Hematopoietic multipotent progenitor cell treated with erythropoietin and hydrocortisone succinate and interleukin-3 and kit ligand, for 15 days (in vitro differentiated cells): ENCODE measurements at regions not wholly inside any gene's neighbourhood (a gene's known extent, or its start where the extent isn't known, plus 50 kb on each side); places are given as distances from the start of the nearest gene placed in this dataset.

Experiments used
- DNase-seq: peaks from one replicate; pipeline ENCODE4 v3.0.0-alpha.2; 2015; ENCODE audit warnings: low spot score

DNA sequence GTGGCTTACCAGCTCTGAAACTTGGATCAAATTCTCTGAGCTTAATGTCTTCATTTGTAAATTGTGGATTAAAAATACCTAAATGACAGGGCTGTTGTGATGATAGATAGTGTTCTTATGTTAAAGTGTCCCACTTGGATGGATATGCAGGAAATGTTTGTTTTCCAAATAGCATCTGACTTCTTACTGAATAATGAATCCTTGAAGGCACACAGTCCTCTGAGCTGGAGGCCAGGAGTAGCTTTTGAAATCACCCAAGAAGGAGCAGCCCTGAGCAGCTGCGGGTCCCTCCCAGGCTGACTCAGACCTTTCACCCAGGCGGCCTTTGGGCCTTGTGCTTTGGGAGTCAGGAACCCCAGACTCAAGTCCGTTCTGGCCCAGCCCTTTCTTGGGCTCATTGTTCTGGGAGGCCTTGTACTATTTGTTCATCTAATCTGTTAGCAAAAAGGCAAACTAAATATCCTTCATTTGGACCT lies 173.0 kb upstream of the GATA6 start:
- DNase-seq: no peak

DNA sequence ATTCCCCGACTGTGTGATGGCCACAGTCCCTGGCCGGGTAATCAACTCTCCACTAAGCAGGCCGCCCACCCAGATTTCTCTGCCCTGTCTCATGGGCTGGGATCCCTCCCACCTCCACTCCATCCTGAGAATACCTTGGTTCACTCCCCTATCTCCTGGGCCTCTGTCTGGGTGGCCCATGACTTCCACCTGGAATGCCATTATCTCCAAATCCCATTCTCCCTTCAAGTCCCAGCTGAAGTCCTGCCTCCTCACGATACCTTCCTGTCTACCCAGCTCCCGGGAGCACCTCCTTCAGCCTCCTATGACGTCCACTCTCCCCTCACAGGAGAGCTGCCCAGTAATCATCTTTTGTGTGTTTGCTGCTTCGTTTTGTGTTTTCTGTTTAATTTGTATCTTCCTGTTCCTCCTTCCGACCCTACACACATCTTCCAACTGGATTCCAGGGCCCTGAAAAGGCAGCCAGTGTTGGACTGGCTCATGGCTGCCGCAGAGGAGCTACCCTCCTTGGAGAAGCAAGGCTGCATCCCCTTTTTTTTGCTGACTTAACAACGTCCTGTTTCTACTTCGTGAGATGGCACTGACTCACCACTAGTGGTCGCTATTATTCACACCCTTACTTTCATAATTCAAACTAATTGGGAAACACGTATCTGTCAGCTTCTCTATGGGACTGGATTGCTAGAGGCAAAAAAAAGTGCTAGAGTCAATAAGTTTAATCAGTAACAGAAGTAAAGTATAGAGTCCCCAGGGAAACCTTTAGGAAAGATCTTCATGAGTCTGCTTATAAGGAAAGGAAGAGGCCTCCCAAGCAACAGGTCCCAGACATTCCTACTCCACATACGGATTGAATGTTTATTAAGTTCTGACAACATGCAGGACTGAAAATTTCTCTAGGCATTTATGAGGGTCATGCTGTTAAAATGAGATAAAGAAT lies 171.9 kb upstream of the GATA6 start:
- peak; percentile 34 for DNase-seq

DNA sequence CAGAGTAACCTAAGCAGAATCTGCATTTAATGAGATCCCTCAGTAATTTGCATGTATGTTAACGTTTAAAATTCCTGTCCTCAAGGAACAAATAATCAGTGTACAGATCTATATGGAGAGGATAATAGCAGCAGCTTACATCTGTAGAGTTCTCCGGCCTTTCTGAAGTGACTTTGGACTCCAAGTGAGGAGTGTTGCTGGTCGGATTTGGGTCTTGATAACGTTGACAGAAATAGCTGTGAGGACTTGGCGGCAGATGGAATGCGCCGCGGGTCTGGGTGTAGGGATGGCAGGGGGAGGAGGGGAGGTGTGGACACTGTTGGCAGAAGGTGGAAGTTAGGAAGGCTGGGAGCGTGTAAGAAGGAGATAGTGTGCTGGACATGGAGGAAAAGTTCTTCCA lies 170.9 kb upstream of the GATA6 start:
- DNase-seq: no peak

DNA sequence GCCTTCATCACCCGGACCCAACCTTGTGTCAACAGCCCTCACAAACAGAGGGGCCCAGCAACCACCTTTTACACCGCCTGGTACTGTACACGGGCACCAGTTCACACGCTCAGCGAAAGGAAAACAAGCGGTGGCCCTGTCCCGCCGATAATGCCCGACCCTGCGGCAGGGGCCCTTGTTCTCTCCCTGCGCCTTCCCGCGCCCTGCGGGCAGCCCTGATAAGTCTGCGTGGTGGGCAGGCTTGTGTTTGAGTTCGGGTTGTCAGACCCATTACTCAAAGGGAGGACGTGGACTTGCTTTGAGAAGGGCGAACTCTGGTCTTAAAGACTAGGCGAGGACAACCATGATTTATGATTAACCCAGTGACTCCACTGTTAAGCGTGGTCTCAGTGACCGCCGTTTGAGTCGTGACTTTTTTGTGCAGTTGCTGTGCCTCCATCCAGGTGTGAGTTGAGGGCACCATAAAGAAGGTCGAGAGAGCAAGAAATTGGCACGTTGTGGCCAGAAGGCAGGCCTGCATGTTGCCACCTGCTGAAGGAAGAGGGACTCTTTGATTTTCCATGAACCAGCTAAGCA lies 167.4 kb upstream of the GATA6 start:
- DNase-seq: no peak

DNA sequence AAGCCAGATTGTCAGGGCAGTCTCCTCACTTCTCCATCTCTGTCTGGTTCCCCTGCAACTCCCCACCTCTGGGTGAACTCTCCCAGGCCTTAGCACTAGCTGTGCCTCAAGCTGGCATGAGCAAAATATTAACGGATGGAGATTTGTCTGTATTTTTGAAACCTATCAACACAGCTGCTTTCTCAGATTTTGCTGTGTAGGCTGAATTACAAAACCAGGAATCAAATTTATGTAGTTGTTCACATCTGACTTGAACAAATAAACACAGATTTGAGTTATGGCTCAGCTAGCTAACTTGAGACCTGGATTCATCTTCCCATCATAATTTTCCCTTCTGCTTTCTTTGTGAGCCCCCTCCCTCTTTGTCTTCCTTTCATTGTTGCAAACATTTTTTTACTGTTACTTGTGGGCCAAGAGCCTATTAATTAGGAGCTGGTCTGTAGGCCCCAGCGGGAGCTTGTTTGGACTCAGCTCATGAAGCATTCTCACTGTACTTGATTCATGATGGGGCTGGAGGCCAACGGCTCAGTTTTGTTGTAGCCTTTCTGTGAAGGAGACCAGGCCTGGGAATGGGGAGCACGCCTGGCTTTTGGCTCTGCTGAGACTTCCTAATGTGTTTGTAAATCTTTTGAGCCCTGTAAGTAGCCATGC lies 164.1 kb upstream of the GATA6 start:
- no peak for DNase-seq

DNA sequence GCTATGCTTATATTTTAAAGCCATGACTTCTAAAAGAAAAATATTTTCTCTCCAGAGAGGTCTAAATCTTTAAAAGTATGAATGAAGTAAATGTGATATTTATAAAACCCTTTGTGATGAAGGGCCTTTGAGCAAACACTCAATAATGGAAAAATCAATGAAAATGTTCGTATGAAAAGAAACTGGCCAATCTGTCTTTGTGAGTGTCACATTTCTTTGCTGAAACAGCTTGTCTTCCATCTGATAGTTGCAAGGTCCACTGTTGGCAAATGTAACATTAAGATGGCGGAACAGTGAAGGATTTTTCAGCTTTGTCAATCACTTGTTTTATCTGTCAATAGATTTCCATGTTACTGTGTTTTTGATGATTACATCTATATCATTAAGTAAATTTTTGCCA lies 162.9 kb upstream of the GATA6 start:
- DNase-seq: no peak

DNA sequence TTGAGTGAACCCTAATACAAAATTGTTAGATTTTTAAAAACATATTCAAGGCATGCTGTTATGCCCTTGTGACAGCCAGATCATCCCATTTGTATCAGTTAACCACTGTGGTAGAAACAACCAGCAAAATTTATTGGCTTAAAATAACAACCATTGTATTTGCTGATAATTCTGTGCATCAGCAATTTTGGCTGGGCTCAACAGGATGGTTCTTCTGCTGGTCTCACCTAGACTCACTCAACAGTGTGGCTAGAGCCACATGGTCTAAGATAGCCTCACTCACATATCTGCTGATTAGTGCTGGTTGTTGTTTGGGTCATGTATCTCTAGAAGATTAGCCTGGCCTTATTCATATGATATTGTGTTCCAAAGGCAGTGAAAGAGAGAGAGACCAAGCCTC lies 160.1 kb upstream of the GATA6 start:
- DNase-seq: no peak

DNA sequence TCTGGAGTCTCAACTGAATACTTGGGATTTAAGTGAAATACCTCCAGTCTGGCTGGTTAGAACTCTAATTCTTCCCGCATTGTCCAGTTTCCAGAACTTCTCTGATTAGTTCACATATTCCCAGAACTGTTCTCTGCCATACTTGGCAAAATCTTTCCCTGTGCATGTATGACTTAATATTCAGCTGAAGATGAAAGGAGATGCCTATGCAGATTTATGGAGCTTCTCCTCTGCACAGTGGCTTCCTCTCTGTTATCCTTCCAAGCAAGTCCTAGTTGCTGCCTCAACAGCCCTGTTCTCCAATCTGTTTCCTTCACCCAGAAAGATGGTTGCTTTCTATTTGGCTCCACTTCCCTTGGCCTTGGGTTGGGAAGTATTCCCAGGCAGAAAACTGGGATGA lies 155.4 kb upstream of the GATA6 start:
- no peak for DNase-seq

DNA sequence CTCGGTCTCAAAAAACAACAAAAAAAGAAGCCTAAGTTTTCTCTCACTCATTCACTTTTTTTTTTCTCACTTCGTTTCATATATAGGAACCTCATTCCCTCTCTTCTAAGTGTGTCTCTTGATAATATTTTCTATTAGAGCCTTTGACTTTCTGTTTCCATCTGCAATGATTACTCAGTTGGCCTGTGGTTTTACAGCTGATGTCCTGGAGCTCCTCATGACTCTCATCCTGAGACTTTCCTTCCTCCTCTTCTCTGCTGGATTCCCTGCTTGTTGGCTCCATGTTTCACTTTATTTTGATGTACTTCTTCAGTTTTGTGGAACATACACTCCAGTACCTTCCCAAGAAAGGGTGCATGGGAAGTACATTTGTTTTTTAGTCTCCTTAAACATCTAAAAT lies 154.2 kb upstream of the GATA6 start:
- DNase-seq: no peak

DNA sequence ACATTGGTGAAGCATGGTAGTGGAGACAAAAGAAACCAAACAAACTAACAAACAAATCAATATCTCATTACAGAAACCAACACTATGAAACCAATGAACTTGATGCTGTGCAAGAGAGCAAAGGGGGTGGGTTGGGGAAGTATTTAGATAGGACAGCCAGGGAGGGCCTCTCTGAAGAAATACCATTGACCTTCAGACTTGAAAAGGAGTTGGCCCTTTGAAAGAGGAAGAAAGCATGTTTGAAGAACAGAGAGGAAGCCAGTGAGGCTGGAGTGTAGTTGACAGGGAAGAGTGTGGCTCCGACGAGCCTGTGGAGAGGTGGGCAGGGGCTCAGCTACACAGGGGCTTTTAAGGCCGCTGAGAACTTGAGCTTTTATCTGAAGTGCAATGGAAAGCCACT lies 151.0 kb upstream of the GATA6 start:
- no peak for DNase-seq

DNA sequence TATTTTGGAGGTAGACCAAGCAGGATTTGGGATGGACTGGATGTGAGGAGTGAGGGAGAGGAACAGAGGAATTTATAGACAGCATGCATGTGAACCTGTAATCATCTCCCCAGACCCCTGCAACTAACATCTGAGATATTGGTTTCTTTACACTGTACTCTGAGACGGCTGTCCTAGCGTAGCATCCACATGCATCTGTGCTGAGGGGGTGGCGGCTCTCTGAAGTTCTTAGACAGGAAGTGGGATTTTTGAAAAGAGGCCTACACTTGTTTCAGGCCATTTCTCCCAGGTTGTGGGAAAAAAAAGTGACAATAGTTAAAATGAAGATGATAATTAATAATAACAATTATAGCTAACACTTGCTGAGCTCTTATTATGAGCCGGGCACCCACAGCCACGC lies 150.2 kb upstream of the GATA6 start:
- DNase-seq: no peak

DNA sequence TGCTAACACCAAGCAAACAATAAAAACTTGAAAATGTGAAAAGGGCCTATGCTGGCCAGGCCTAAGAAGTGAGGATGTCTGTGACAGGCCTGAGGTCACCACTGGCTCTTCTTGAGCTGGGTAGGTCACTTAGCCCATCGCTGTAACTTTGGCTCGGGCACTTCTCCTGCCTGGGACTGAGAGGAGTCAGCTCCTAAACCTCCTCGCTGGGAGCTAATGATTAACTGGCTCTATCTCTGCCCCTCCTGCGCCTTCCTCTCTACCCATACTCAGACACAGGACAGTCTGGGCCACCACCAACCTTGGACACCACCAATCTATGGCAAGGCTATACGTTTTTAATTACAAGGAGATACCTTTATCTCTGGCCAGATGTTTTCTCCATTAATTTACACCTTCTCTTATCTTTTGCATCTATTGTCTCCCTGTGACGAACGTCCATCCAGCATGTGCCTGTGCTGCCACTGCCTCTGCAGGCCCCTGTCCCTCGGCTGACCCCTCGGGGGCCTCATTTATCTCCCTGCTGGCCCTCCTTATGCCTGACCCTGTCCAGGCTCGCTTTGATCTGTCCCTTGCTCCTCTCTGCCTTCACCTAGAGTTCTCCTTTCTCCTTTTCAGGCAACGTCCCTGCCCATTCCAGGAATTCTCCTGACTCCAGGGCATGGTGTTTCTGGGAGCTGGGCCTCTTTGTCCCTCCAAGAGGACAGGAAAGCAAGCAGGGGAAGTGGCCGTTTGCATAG lies 149.1 kb upstream of the GATA6 start:
- DNase-seq: no peak

DNA sequence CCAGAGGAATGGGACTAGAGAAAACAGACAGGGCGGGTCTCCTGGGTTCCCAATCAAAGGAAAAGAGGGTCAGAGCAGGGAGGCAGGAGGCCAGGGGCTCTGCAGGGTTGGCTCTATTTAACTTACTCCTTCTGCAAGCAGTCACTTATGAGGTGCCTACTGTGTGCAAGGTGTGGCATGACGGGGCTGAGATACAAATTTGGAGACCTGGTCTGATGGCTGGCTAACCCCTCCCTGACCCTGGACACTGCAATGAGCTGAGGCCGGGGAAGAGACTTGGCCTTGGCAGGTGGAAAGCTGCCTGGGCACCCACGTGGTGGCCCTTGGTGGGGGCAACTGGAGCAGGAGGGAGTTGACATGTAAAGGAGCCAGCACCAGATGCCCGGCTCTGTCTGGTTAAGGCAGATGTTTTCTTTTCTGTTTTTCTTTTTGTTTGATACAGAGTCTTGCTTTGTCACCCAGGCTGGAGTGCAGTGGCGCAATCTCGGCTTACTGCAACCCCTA lies 148.5 kb upstream of the GATA6 start:
- no peak for DNase-seq

DNA sequence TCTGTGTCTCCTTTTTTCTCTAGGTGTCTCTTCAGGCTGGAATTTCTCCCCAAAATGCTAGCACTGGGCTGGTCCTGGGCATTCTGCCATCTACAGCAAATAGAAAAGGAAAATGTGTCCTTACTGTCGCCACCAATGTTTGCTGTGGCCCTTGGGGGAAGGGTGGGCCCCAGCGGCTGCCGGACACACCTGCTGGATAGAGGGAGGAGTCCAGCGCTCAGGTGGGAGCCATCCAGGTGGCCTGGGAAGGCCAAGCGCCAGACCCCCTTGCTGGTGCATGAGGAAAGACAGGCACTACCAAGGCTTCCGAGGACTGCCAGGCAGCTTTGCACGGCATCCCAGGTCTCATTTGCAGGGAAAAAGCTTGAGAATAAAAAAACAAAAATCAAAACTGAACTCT lies 147.7 kb upstream of the GATA6 start:
- no peak for DNase-seq

DNA sequence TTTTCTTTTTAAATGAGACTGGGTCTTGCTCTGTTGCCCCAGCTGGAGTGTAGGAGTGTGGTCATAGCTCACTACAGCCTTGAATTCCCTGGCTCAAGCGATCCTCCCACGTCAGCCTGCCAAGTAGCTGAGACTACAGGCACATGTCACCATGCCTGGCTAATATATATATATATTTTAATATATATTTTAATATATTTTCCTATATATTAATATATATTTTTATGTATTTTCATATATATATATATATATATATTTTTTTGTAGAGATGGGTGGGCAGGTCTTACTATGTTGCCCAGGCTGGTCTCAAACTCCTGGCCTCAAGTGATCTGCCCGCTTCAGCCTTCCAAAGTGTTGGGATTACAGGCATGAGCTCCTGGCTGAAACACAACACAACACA lies 144.5 kb upstream of the GATA6 start:
- DNase-seq: no peak

DNA sequence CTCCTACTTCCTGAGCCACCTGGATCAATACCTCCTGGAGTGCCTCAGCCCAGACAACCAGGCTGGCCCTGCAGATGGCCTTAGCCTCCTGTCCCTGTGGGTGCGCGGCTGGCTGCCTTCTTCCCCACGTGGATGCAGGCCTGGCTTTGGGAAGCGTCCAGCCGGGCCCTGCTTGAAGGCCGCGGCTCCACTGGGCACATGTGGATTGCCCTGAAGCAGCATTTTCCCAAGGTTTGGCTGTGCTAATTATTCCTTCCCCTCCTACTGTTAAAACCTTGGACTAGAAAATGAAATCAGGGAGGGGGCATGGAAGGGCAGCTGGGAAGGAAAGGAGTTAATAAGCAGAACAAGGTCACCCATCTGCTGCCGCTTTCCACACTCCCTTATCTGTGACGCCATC lies 143.0 kb upstream of the GATA6 start:
- DNase-seq: no peak

DNA sequence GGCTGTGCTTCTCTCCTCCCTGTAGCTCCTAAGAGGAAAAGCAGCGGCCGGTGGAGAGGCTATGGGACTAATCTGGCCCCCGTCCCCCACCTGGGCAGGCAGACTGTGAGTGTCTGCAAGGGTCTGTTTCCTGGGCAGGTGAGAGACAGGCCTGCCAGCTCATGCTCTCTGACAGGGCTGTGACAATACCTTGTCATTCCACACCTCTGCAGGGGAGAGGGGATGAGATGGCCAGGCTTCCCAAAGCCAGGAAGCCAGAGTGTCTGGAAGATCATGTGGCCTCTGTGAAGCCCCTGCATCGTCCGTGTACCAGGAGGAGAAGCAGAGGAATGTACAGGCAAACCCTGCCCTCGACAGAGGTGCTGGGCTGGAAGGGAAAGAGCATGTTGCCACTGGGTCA lies 142.5 kb upstream of the GATA6 start:
- no peak for DNase-seq

DNA sequence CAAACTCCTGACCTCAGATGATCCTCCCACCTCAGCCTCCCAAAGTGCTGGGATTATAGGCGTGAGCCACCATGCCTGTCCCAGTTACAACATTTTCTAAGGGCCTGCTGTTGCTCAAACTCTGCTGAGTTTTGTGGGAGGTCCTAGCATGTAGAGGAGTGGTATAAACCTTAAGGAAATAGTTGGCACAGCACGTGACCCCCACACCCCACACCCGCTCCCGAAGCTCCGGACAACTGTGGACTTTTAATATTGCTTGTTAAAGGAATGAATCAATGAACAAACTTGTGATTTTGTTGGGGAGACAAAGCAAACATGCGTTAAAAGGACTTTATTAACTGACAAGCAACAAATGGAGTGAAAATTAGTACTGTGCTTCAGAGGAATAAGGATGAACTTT lies 137.8 kb upstream of the GATA6 start:
- no peak for DNase-seq

DNA sequence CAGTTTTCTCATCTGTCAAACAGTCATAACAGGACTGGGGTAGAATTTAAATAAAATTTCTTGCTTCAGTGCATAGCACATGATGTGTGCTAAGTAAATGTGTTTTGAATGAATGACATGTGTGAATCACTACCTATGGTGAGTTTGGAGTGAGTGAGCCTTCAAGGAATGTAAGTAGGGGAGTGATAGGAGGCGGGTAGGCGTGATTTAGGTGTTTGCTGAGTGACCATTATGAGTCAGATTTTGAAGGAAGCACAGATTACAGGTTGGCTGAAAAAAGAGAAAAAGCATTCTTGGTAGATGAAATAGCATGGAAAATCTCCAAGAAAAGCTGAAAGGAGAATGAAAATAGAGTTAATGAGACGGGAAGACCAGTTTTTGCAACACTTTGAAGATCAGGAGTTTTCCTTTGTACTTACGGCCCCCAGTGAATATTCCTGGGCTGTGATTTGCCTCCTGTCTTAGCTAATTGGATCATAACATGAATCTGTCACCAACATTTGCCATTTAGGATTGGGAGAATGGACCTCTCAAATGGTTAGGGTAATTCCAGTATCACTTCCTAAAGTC lies 136.9 kb upstream of the GATA6 start:
- DNase-seq: no peak

DNA sequence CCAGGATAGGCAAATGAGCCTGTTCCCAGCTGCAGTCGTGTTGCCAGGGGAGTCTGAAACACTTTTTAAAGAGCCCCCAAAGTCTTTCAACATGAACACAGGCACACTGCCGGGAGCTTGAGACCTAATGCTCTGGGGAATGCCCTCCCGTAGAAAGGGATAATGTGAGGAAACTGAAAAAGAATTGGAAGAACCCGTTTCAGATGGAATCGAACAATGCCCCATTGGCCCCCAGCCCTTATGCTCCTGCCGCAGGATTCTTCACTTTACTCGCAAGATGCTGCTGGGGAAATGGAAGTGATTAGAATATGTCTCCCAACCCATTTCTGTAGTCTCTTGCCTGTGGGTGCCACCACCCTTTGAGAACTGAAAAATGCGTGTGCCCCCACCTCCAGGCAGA lies 136.3 kb upstream of the GATA6 start:
- DNase-seq: no peak

DNA sequence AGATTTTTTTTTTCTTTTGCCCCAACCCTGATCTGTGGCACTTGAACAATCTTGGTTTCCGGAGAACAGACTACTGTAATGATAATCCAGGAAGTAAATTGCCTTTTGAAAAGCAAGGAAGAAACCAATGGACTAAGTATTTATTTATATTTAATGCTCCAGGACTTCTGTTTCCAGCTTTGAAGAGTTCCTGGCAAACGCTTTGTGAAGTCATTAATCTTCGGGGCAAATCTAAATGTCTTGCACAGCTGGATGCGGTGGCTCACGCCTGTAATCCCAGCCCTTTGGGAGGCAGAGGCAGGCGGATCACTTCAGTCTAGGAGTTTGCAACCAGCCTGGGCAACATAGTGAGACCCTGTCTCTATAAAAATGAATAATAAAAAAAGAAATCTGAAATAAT lies 135.1 kb upstream of the GATA6 start:
- DNase-seq: no peak

DNA sequence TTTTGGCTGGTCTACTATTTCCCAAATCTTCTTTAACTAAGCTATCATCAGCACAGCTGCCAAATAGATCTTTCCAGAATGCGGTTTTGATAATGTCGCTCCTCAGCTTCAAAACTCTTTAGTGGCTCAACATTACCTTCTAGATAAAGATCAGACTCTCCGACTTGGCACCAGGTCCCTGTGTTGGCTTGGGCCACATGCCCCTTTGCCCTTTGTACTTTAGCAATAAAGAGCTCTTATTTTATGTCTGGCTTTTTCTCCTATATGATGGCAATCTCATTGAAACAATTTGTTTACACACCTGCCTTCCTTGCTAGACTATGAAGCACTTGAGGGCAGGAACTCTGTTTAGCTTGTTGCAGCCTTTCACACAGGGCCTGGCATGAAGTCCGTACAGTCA lies 128.9 kb upstream of the GATA6 start:
- DNase-seq: no peak
